Right renal pelvis (tissue), 4 donors: ENCODE measurements at regions not wholly inside any gene's neighbourhood (a gene's known extent, or its start where the extent isn't known, plus 50 kb on each side); places are given as distances from the start of the nearest gene placed in this dataset.

ENCODE experiments used
- DNase-seq, 4 donors: peaks; one replicate each; pipeline ENCODE4 v3.0.0-alpha.2; 2013; ENCODE audit warnings: low read depth in 4 of 4, low spot score in 3 of 4, missing footprints in 1 of 4

DNA sequence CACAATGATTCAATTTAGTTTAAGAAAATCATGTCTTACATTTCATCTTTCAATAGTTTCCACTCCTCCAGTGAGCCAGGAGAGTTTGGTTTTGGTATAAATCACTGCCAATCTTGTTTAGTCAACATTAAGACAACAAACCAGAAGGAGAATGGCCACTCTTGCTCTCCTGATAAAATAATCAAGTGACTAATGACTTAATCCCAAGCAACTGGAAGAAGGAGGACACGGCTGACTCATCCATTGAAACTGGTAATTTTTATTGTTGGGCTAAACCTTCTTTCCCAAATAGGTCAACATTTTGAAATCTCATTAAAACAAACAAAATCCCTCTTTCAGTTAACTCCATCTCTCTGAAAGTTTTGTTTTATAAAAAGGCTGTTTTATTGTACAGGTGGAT is 230.2 kb downstream of the CLCN4 start:
- no peak for DNase-seq

DNA sequence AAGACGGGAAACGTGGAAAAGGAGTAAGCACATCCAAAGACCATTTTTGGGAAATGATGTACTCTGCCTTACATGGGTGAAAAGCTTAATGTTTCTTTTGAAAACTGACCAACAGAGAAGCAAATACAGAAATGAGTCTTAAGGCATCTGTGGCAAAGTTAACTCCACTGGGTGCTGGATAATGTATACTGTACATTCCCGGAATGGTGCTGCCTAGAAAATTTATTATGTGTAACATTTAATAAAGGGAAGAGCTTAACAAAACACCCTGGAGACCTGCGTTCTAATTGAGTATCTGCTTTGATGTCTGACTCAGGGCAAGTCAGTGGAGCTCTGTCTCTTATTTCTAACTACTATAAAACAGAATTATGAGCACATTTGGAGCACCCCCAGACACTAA is 230.2 kb downstream of the MID1 start:
- no peak for DNase-seq

GRCh38 chrX:10393241-10393640 is 227.1 kb downstream of the MID1 start:
- no peak for DNase-seq

GRCh38 chrX:10393899-10394298 is 226.5 kb downstream of the MID1 start:
- DNase-seq, result no peak

GRCh38 chrX:10395179-10395578 is 225.2 kb downstream of the MID1 start:
- DNase-seq, result no peak
